ENCODE measurements at regions not wholly inside any gene's neighbourhood (a gene's known extent, or its start where the extent isn't known, plus 50 kb on each side); places are given as distances from the start of the nearest gene placed in this dataset.

DNA sequence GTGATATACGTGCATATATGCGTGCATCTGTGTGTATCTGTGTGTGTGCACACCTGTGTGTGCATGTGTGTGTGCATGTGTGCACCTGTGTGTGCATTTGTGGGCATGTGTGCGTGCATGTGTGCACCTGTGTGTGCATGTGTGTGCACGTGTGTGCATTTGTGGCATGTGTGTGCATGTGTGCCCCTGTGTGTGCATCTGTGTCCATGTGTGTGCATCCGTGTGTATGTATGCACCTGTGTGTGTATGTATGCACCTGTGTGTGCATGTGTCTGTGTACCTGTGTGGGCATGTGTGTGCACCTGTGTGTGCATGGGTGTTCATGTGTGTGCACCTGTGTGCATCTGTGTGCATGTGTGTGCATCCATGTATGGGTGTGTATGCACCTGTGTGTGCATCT, 167.8 kb upstream of the SFSWAP start:
- TF ChIP-seq CTCF (IDR thresholded peaks at IDR 0.05) (no peak), POLR2A (IDR thresholded peaks at IDR 0.05) (no peak)
